IMR-90 (cell line): ENCODE measurements at regions not wholly inside any gene's neighbourhood (a gene's known extent, or its start where the extent isn't known, plus 50 kb on each side); places are given as distances from the start of the nearest gene placed in this dataset.
"Not testable (repeated sequence)": the region's sequence is repeated elsewhere in the genome, so short reads cannot be mapped to it uniquely, and the experiment has no call there.

ENCODE experiments used
- ATAC-seq: fragments of 200-7000 bp; cut with Tn5 transposase; 2 replicates; pipeline ENCODE4 v1.9.1; 2020; ENCODE audit warnings: low read depth, mild to moderate bottlenecking, moderate library complexity
- BruUV-seq: library from RNA; stranded (reverse); fragments of 400-500 nt; replicated peaks from 2 replicates; lab custom pipeline; 2021; lab: Mats Ljungman, UMichigan
- CTCF ChIA-PET: fragments of 300-600 bp; formaldehyde crosslinking; extraction: SDS; loops from one replicate; lab custom pipeline; 2021; ENCODE audit warnings: antibody characterized with exemption; lab: Yijun Ruan, JAX
- POLR2A ChIA-PET: fragments of 300-600 bp; sonication (Branson Sonifier 250); formaldehyde crosslinking; loops from one replicate; lab custom pipeline; 2022; ENCODE audit warnings: antibody characterized with exemption; ENCODE audit not compliant: unreplicated experiment; lab: Charles Lee
- DNase-seq: peaks from one replicate; pipeline ENCODE4 v3.0.0; 2013
- H2AFZ ChIP-seq: replicated peaks from 2 replicates; pipeline ENCODE3; 2013; ENCODE audit warnings: low read length, mild to moderate bottlenecking; ENCODE audit not compliant: poor library complexity
- H2AK5ac ChIP-seq: 2 replicates; pipeline ENCODE4 v1.6.1; 2013; ENCODE audit warnings: low read depth, low read length, inconsistent platforms
- H2AK9ac ChIP-seq: replicated peaks from 2 replicates; pipeline ENCODE3; 2013; ENCODE audit warnings: mild to moderate bottlenecking, low read depth, low read length, moderate library complexity; ENCODE audit not compliant: poor library complexity
- H2BK120ac ChIP-seq: 2 replicates; pipeline ENCODE4 v1.6.1; 2013; ENCODE audit warnings: low read depth, low read length, inconsistent platforms
- H2BK15ac ChIP-seq: 3 replicates; pipeline ENCODE4 v1.6.1; 2013; ENCODE audit warnings: low read depth, low read length, inconsistent platforms
- H2BK20ac ChIP-seq: 2 replicates; pipeline ENCODE4 v1.6.1; 2013; ENCODE audit warnings: low read depth, mild to moderate bottlenecking, inconsistent platforms, low read length, moderate library complexity
- H2BK5ac ChIP-seq: 2 replicates; pipeline ENCODE4 v1.6.1; 2013; ENCODE audit warnings: mild to moderate bottlenecking, low read depth, low read length, inconsistent platforms; ENCODE audit not compliant: poor library complexity, severe bottlenecking
- H3K14ac ChIP-seq: replicated peaks from 2 replicates; pipeline ENCODE4 v1.6.1; 2013; ENCODE audit warnings: low read depth, low read length, inconsistent platforms
- H3K18ac ChIP-seq: 2 replicates; pipeline ENCODE4 v1.6.1; 2013; ENCODE audit warnings: low read depth, low read length, control low read depth
- H3K23ac ChIP-seq: 2 replicates; pipeline ENCODE4 v1.6.1; 2013; ENCODE audit warnings: low read depth, low read length, inconsistent platforms
- H3K27ac ChIP-seq: 2 replicates; pipeline ENCODE4 v1.5.1; 2013; ENCODE audit warnings: mild to moderate bottlenecking, control low read depth, low read length; ENCODE audit not compliant: insufficient read depth
- H3K27me3 ChIP-seq: 2 replicates; pipeline ENCODE4 v1.6.1; 2013; ENCODE audit warnings: low read length; ENCODE audit not compliant: control insufficient read depth, insufficient read depth
- H3K36me3 ChIP-seq: 2 replicates; pipeline ENCODE4 v1.6.1; 2013; ENCODE audit warnings: low read length, mixed read lengths; ENCODE audit not compliant: control insufficient read depth, insufficient read depth
- H3K4ac ChIP-seq: 2 replicates; pipeline ENCODE4 v1.6.1; 2013; ENCODE audit warnings: low read depth, low read length, inconsistent platforms
- H3K4me1 ChIP-seq: 2 replicates; pipeline ENCODE4 v1.6.1; 2013; ENCODE audit warnings: low read length, mixed read lengths; ENCODE audit not compliant: control insufficient read depth, insufficient read depth
- H3K4me2 ChIP-seq: 2 replicates; pipeline ENCODE4 v1.6.1; 2013; ENCODE audit warnings: low read depth, mild to moderate bottlenecking, control low read depth, low read length, moderate library complexity
- H3K4me3 ChIP-seq: 2 replicates; pipeline ENCODE4 v1.5.1; 2013; ENCODE audit warnings: low read depth, mild to moderate bottlenecking, control low read depth, low read length, moderate library complexity; ENCODE audit not compliant: insufficient read depth
- H3K56ac ChIP-seq: 2 replicates; pipeline ENCODE4 v1.6.1; 2013; ENCODE audit warnings: low read length, inconsistent platforms; ENCODE audit not compliant: insufficient read depth; ENCODE audit errors: extremely low read depth
- H3K79me1 ChIP-seq, 2 experiments: 2 replicates each; pipeline ENCODE4 v1.6.1; 2013; ENCODE audit warnings: low read length in 2 of 2, inconsistent platforms in 1 of 2, low read depth in 1 of 2
- H3K9ac ChIP-seq: 2 replicates; pipeline ENCODE4 v1.6.1; 2013; ENCODE audit warnings: low read depth, low read length, control low read depth
- H3K9me1 ChIP-seq: 2 replicates; pipeline ENCODE4 v1.6.1; 2013; ENCODE audit warnings: low read length, inconsistent platforms; ENCODE audit not compliant: insufficient read depth
- H3K9me3 ChIP-seq: 2 replicates; pipeline ENCODE4 v1.6.1; 2013; ENCODE audit warnings: low read length; ENCODE audit not compliant: control insufficient read depth, insufficient read depth
- H4K20me1 ChIP-seq: 2 replicates; pipeline ENCODE4 v1.6.1; 2013; ENCODE audit warnings: low read length, inconsistent platforms; ENCODE audit not compliant: insufficient read depth
- H4K5ac ChIP-seq: 2 replicates; pipeline ENCODE4 v1.6.1; 2013; ENCODE audit warnings: mild to moderate bottlenecking, low read depth, low read length, control low read depth
- H4K8ac ChIP-seq, 2 experiments: 2 replicates each; pipeline ENCODE4 v1.6.1; 2013; ENCODE audit warnings: low read depth in 2 of 2, low read length in 2 of 2, control low read depth in 1 of 2, inconsistent platforms in 1 of 2
- H4K91ac ChIP-seq: 2 replicates; pipeline ENCODE4 v1.6.1; 2013; ENCODE audit warnings: low read depth, low read length, inconsistent platforms; ENCODE audit not compliant: insufficient read depth
- WGBS, 2 experiments: methylation state at CpG; one replicate each; pipeline versions ENCODE4 v1.1.5 to v1.1.7; 2013; ENCODE audit warnings: missing lambda C conversion rate in 2 of 2; ENCODE audit not compliant: insufficient read length in 1 of 2; ENCODE audit errors: extremely low coverage in 2 of 2; 5-methylcytosine and 5-hydroxymethylcytosine counted together
- dilution Hi-C: fragments of 300-500 bp; cut with HindIII; formaldehyde crosslinking; loops from one replicate; pipeline ENCODE4 v1.14.3; 2018; ENCODE audit warnings: low sequenced_read_pairs; ENCODE audit not compliant: unreplicated experiment
- in situ Hi-C: fragments of 300-500 bp; cut with MboI; formaldehyde crosslinking; loops from 3 replicates; pipeline ENCODE4 v1.14.3; 2019; ENCODE audit warnings: low sequenced_read_pairs, inconsistent platforms, mixed read lengths
- intact Hi-C: fragments of 100-400 bp; cut with micrococcal nuclease; formaldehyde crosslinking; loops from 2 replicates; pipeline ENCODE4 v1.10.0; 2022

DNA sequence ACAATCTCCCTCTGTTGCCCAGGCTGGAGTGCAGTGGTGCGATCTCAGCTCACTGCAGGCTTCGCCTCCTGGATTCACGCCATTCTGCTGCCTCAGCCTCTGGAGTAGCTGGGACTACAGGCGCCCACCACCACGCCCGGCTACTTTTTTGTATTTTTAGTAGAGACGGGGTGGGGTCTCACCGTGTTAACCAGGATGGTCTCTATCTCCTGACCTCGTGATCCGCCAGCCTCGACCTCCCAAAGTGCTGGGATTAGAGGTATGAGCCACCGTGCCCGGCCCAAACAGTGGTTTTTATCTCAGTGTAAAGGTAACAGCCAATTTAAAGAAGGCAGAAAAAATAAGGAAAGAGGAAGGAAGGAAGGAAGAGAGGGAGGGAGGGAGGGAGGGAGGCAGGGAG is 288.5 kb upstream of the CDH19 start:
- H4K20me1 ChIP-seq, ATAC-seq, BruUV-seq, H3K4ac ChIP-seq, H3K4me3 ChIP-seq, intact Hi-C loops, H3K36me3 ChIP-seq, H4K91ac ChIP-seq, H3K27me3 ChIP-seq, POLR2A ChIA-PET, H2BK5ac ChIP-seq, H3K27ac ChIP-seq, H3K18ac ChIP-seq, H2AK5ac ChIP-seq, H3K9me3 ChIP-seq, H3K56ac ChIP-seq, H3K79me1 ChIP-seq, H2BK120ac ChIP-seq, H2BK20ac ChIP-seq, H3K23ac ChIP-seq, dilution Hi-C loops, H3K4me1 ChIP-seq, H2BK15ac ChIP-seq, H4K5ac ChIP-seq, H3K4me2 ChIP-seq, H2AFZ ChIP-seq, H4K8ac ChIP-seq, H3K14ac ChIP-seq, H3K9ac ChIP-seq, DNase-seq, H3K9me1 ChIP-seq, in situ Hi-C loops, H2AK9ac ChIP-seq: not testable (repeated sequence)
- CTCF ChIA-PET, result interaction anchor here (0.7 kb wide), 1 partner anchor 26 kb away, joined by 3 read pairs; no protein-coding TSS in a partner anchor
- 61% methylated on average over 3 of the region's 13 CpGs; no CpG with 5 or more reads in 1 of the 2 experiments for WGBS, 2 experiments
